ENCODE measurements at regions not wholly inside any gene's neighbourhood (a gene's known extent, or its start where the extent isn't known, plus 50 kb on each side); places are given as distances from the start of the nearest gene placed in this dataset.

- DNase-seq (ENCODE audit: low read depth) = no peak
Measured at GRCh38 chr12:58481811-58482210, 438.5 kb downstream of the LRIG3 start.

- DNase-seq (ENCODE audit: low read depth) = no peak
Measured at GRCh38 chr12:58487255-58487654, 433.0 kb downstream of the LRIG3 start.

GRCh38 chr12:58487678-58488161 lies 432.6 kb downstream of the LRIG3 start:
- peak; percentile 76 for DNase-seq (ENCODE audit: low read depth)

GRCh38 chr12:58489394-58489793 lies 430.9 kb downstream of the LRIG3 start:
- DNase-seq (ENCODE audit: low read depth) = no peak

- peak; percentile 63 for DNase-seq (ENCODE audit: low read depth)
Measured at GRCh38 chr12:58491306-58491705, 429.0 kb downstream of the LRIG3 start.

- no peak for DNase-seq (ENCODE audit: low read depth)
Measured at GRCh38 chr12:58496411-58497190, 423.7 kb downstream of the LRIG3 start.

GRCh38 chr12:58500399-58500798 lies 419.9 kb downstream of the LRIG3 start:
- peak; percentile 29 for DNase-seq (ENCODE audit: low read depth)

GRCh38 chr12:58502226-58502625 lies 418.1 kb downstream of the LRIG3 start:
- DNase-seq (ENCODE audit: low read depth) = peak; percentile 6

GRCh38 chr12:58502841-58503240 lies 417.5 kb downstream of the LRIG3 start:
- DNase-seq (ENCODE audit: low read depth) = no peak

- DNase-seq (ENCODE audit: low read depth) = no peak
Measured at GRCh38 chr12:58503731-58504130, 416.6 kb downstream of the LRIG3 start.

GRCh38 chr12:58504143-58504938 lies 416.0 kb downstream of the LRIG3 start:
- DNase-seq (ENCODE audit: low read depth) = peak; percentile 69

- DNase-seq (ENCODE audit: low read depth) = no peak
Measured at GRCh38 chr12:58509116-58509885, 411.0 kb downstream of the LRIG3 start.

GRCh38 chr12:58513301-58513834 lies 406.9 kb downstream of the LRIG3 start:
- no peak for DNase-seq (ENCODE audit: low read depth)

GRCh38 chr12:58513852-58514251 lies 406.5 kb downstream of the LRIG3 start:
- DNase-seq (ENCODE audit: low read depth) = no peak

- no peak for DNase-seq (ENCODE audit: low read depth)
Measured at GRCh38 chr12:58519839-58520238, 400.5 kb downstream of the LRIG3 start.

GRCh38 chr12:58521152-58521551 lies 399.2 kb downstream of the LRIG3 start:
- no peak for DNase-seq (ENCODE audit: low read depth)

GRCh38 chr12:58521796-58522195 lies 398.5 kb downstream of the LRIG3 start:
- DNase-seq (ENCODE audit: low read depth) = no peak

- DNase-seq (ENCODE audit: low read depth) = no peak
Measured at GRCh38 chr12:58523360-58523759, 396.9 kb downstream of the LRIG3 start.

- DNase-seq (ENCODE audit: low read depth) = peak; percentile 74
Measured at GRCh38 chr12:58528271-58528670, 392.0 kb downstream of the LRIG3 start.

- DNase-seq (ENCODE audit: low read depth) = peak; percentile 71
Measured at GRCh38 chr12:58529114-58529665, 391.1 kb downstream of the LRIG3 start.

- peak; percentile 95 for DNase-seq (ENCODE audit: low read depth)
Measured at GRCh38 chr12:58529897-58530741, 390.2 kb downstream of the LRIG3 start.

Measured in fibroblast of gingiva (primary cell).